B cell (primary cell): ENCODE measurements at regions not wholly inside any gene's neighbourhood (a gene's known extent, or its start where the extent isn't known, plus 50 kb on each side); places are given as distances from the start of the nearest gene placed in this dataset.
"Not testable (repeated sequence)": the region's sequence is repeated elsewhere in the genome, so short reads cannot be mapped to it uniquely, and the experiment has no call there.

Experiments used
- EZH2 ChIP-seq: IDR thresholded peaks from 2 replicates; pipeline ENCODE4 v1.6.1; 2012; ENCODE audit warnings: borderline replicate concordance, low read depth, mild to moderate bottlenecking, moderate library complexity, low read length; ENCODE audit not compliant: insufficient read depth, poor library complexity, severe bottlenecking
- TF ChIP-seq, protein P1 (sequence below): fragments of 200-600 bp; IDR thresholded peaks from one replicate; pipeline ENCODE4 v1.8.0; 2022; ENCODE audit warnings: antibody characterized with exemption, mild to moderate bottlenecking

- TF ChIP-seq, protein P1, sequence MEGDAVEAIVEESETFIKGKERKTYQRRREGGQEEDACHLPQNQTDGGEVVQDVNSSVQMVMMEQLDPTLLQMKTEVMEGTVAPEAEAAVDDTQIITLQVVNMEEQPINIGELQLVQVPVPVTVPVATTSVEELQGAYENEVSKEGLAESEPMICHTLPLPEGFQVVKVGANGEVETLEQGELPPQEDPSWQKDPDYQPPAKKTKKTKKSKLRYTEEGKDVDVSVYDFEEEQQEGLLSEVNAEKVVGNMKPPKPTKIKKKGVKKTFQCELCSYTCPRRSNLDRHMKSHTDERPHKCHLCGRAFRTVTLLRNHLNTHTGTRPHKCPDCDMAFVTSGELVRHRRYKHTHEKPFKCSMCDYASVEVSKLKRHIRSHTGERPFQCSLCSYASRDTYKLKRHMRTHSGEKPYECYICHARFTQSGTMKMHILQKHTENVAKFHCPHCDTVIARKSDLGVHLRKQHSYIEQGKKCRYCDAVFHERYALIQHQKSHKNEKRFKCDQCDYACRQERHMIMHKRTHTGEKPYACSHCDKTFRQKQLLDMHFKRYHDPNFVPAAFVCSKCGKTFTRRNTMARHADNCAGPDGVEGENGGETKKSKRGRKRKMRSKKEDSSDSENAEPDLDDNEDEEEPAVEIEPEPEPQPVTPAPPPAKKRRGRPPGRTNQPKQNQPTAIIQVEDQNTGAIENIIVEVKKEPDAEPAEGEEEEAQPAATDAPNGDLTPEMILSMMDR = not testable (repeated sequence)
- not testable (repeated sequence) for TF ChIP-seq EZH2
These were observed 130.8 kb upstream of the NBPF26 start for GRCh38 chr1:120592943-120593342.
